ENCODE measurements at regions not wholly inside any gene's neighbourhood (a gene's known extent, or its start where the extent isn't known, plus 50 kb on each side); places are given as distances from the start of the nearest gene placed in this dataset.
"Not testable (repeated sequence)": the region's sequence is repeated elsewhere in the genome, so short reads cannot be mapped to it uniquely, and the experiment has no call there.

GRCh38 chr5:45893309-45893708 is 197.1 kb upstream of the HCN1 start:
- TF ChIP-seq SUZ12 (IDR thresholded peaks at IDR 0.05): no peak
- no peak for TF ChIP-seq ZNF384 (IDR thresholded peaks at IDR 0.05)
- TF ChIP-seq FOXK2 (IDR thresholded peaks at IDR 0.05): no peak
- no peak for TF ChIP-seq FOXM1 (IDR thresholded peaks at IDR 0.05; ENCODE audit: borderline replicate concordance)
- DNase-seq (ENCODE audit: extremely low spot score): no peak
- CTCF ChIA-PET: no interaction called here
- POLR2A ChIA-PET: no interaction called here

GRCh38 chr5:45890441-45891080 is 194.4 kb upstream of the HCN1 start:
- POLR2A ChIA-PET; CTCF ChIA-PET; DNase-seq (ENCODE audit: extremely low spot score): not testable (repeated sequence)

GRCh38 chr5:45862763-45863162 is 166.6 kb upstream of the HCN1 start:
- DNase-seq (ENCODE audit: extremely low spot score): no peak
- TF ChIP-seq ZNF384 (IDR thresholded peaks at IDR 0.05) (no peak), ELF4 (IDR thresholded peaks at IDR 0.05) (no peak), BHLHE40 (IDR thresholded peaks at IDR 0.05; ENCODE audit: borderline replicate concordance) (no peak), SUZ12 (IDR thresholded peaks at IDR 0.05) (no peak), LEF1 (IDR thresholded peaks at IDR 0.05; ENCODE audit: borderline replicate concordance) (no peak)
- ChIA-PET POLR2A (no interaction called here), CTCF (no interaction called here)

- TF ChIP-seq CTBP1 (IDR thresholded peaks at IDR 0.05; ENCODE audit: borderline replicate concordance): no peak
- no peak for TF ChIP-seq ZNF384 (IDR thresholded peaks at IDR 0.05)
- TF ChIP-seq SUZ12 (IDR thresholded peaks at IDR 0.05): no peak
- no peak for TF ChIP-seq FOXK2 (IDR thresholded peaks at IDR 0.05)
- TF ChIP-seq L3MBTL2 (conservative IDR thresholded peaks at IDR 0.05): no peak
- no peak for TF ChIP-seq FOXM1 (IDR thresholded peaks at IDR 0.05; ENCODE audit: borderline replicate concordance)
- TF ChIP-seq NFRKB (IDR thresholded peaks at IDR 0.05): no peak
- no peak for DNase-seq (ENCODE audit: extremely low spot score)
- POLR2A ChIA-PET: no interaction called here
- CTCF ChIA-PET: no interaction called here
Observed at GRCh38 chr5:45847877-45848276, 151.7 kb upstream of the HCN1 start.

GRCh38 chr5:45826055-45826454 is 129.9 kb upstream of the HCN1 start:
- TF ChIP-seq BHLHE40 (IDR thresholded peaks at IDR 0.05; ENCODE audit: borderline replicate concordance): no peak
- TF ChIP-seq SP1 (IDR thresholded peaks at IDR 0.05): no peak
- no peak for TF ChIP-seq LEF1 (IDR thresholded peaks at IDR 0.05; ENCODE audit: borderline replicate concordance)
- no peak for TF ChIP-seq ELF4 (IDR thresholded peaks at IDR 0.05)
- TF ChIP-seq ARNT (IDR thresholded peaks at IDR 0.05): no peak
- TF ChIP-seq SUZ12 (IDR thresholded peaks at IDR 0.05): no peak
- no peak for TF ChIP-seq PKNOX1 (IDR thresholded peaks at IDR 0.05)
- no peak for TF ChIP-seq FOXA1 (IDR thresholded peaks at IDR 0.05)
- TF ChIP-seq TARDBP (IDR thresholded peaks at IDR 0.05): no peak
- no peak for TF ChIP-seq CTBP1 (IDR thresholded peaks at IDR 0.05; ENCODE audit: borderline replicate concordance)
- no peak for TF ChIP-seq FOXM1 (IDR thresholded peaks at IDR 0.05; ENCODE audit: borderline replicate concordance)
- no peak for TF ChIP-seq L3MBTL2 (conservative IDR thresholded peaks at IDR 0.05)
- TF ChIP-seq HDGF (IDR thresholded peaks at IDR 0.05; ENCODE audit: borderline replicate concordance): no peak
- no peak for TF ChIP-seq NFRKB (IDR thresholded peaks at IDR 0.05)
- ChIA-PET POLR2A (no interaction called here), CTCF (no interaction called here)
- no peak for DNase-seq (ENCODE audit: extremely low spot score)

- CTCF ChIA-PET: no interaction called here
Observed at GRCh38 chr5:45800331-45800730, 104.2 kb upstream of the HCN1 start.

GRCh38 chr5:45799388-45799787 is 103.2 kb upstream of the HCN1 start:
- ChIA-PET CTCF (no interaction called here), POLR2A (no interaction called here)
- no peak for DNase-seq (ENCODE audit: extremely low spot score)
- TF ChIP-seq ELF4 (IDR thresholded peaks at IDR 0.05) (no peak), SP1 (IDR thresholded peaks at IDR 0.05) (no peak), CTBP1 (IDR thresholded peaks at IDR 0.05; ENCODE audit: borderline replicate concordance) (no peak), ZNF384 (IDR thresholded peaks at IDR 0.05) (no peak), ARNT (IDR thresholded peaks at IDR 0.05) (no peak), L3MBTL2 (conservative IDR thresholded peaks at IDR 0.05) (no peak), FOXM1 (IDR thresholded peaks at IDR 0.05; ENCODE audit: borderline replicate concordance) (no peak), FOXA1 (IDR thresholded peaks at IDR 0.05) (no peak), LEF1 (IDR thresholded peaks at IDR 0.05; ENCODE audit: borderline replicate concordance) (no peak), BHLHE40 (IDR thresholded peaks at IDR 0.05; ENCODE audit: borderline replicate concordance) (no peak), SUZ12 (IDR thresholded peaks at IDR 0.05) (no peak), FOXK2 (IDR thresholded peaks at IDR 0.05) (no peak), NFRKB (IDR thresholded peaks at IDR 0.05) (no peak), TARDBP (IDR thresholded peaks at IDR 0.05) (no peak), PKNOX1 (IDR thresholded peaks at IDR 0.05) (no peak), HDGF (IDR thresholded peaks at IDR 0.05; ENCODE audit: borderline replicate concordance) (no peak)

More at GRCh38 chr5:45800331-45800730, 104.2 kb upstream of the HCN1 start:
- no peak for DNase-seq (ENCODE audit: extremely low spot score)
- TF ChIP-seq FOXK2 (IDR thresholded peaks at IDR 0.05) (no peak), SP1 (IDR thresholded peaks at IDR 0.05) (no peak), FOXA1 (IDR thresholded peaks at IDR 0.05) (no peak), FOXM1 (IDR thresholded peaks at IDR 0.05; ENCODE audit: borderline replicate concordance) (no peak), HDGF (IDR thresholded peaks at IDR 0.05; ENCODE audit: borderline replicate concordance) (no peak), PKNOX1 (IDR thresholded peaks at IDR 0.05) (no peak), NFRKB (IDR thresholded peaks at IDR 0.05) (no peak), BHLHE40 (IDR thresholded peaks at IDR 0.05; ENCODE audit: borderline replicate concordance) (no peak), TARDBP (IDR thresholded peaks at IDR 0.05) (no peak), CTBP1 (IDR thresholded peaks at IDR 0.05; ENCODE audit: borderline replicate concordance) (no peak), ELF4 (IDR thresholded peaks at IDR 0.05) (no peak), ARNT (IDR thresholded peaks at IDR 0.05) (no peak), SUZ12 (IDR thresholded peaks at IDR 0.05) (no peak), ZNF384 (IDR thresholded peaks at IDR 0.05) (no peak), L3MBTL2 (conservative IDR thresholded peaks at IDR 0.05) (no peak), LEF1 (IDR thresholded peaks at IDR 0.05; ENCODE audit: borderline replicate concordance) (no peak)
- POLR2A ChIA-PET: no interaction called here

Data from HEK293T (cell line).